ENCODE measurements at regions not wholly inside any gene's neighbourhood (a gene's known extent, or its start where the extent isn't known, plus 50 kb on each side); places are given as distances from the start of the nearest gene placed in this dataset.

GRCh38 chr4:86530183-86530582 lies 63.9 kb upstream of the PTPN13 start:
- Mint-ChIP-seq H3K9me3 (no peaks in the 10 kb centered on the region), H3K4me1 (peaks cover 0 to 3% of the 10 kb centered on the region in 2 experiments; a peak in 1 of 4 replicates), H3K27me3 (ENCODE audit: low read depth) (no peaks in the 10 kb centered on the region), H3K36me3 (ENCODE audit: insufficient read depth in 1 of 3, low read depth in 3 of 3) (no peaks in the 10 kb centered on the region), H3K27ac (no peak overlapping the region), H3K4me3 (no peak overlapping the region)
- Histone ChIP-seq H3K4ac (ENCODE audit: low read depth, low read length) (no peak overlapping the region), H4K91ac (ENCODE audit: insufficient read length, low read depth, low read length) (no peak overlapping the region), H4K20me1 (ENCODE audit: control insufficient read depth, insufficient read depth, insufficient read length) (no peaks in the 10 kb centered on the region), H3K4me1 (ENCODE audit: insufficient read depth, low read length) (no peaks in the 10 kb centered on the region), H2BK5ac (ENCODE audit: insufficient read length, low read length) (no peak overlapping the region), H2BK20ac (ENCODE audit: low read depth, low read length, poor library complexity, severe bottlenecking) (no peak overlapping the region), H2AK5ac (ENCODE audit: insufficient read length, low read length) (no peak overlapping the region), H3K79me2 (ENCODE audit: insufficient read depth, low read length) (no peaks in the 10 kb centered on the region), H2AFZ (ENCODE audit: low read length) (no peak overlapping the region), H3K18ac (ENCODE audit: insufficient read length, low read depth, low read length) (no peak overlapping the region), H4K8ac (replicated peaks; ENCODE audit: insufficient read length, low read depth, low read length) (no peak overlapping the region), H2BK12ac (ENCODE audit: insufficient read length, low read depth, low read length) (no peak overlapping the region), H3K9ac (ENCODE audit: extremely low read depth, insufficient read length, low read length) (no peak overlapping the region), H3K27ac (ENCODE audit: insufficient read length, low read depth, low read length) (no peak overlapping the region), H3T11ph (ENCODE audit: low read length) (no peak overlapping the region), H3K27me3 (ENCODE audit: insufficient read depth, low read length) (no peaks in the 10 kb centered on the region), H3K56ac (ENCODE audit: insufficient read length, low read depth, low read length) (no peak overlapping the region), H4K5ac (ENCODE audit: insufficient read length, low read depth, low read length) (no peak overlapping the region), H2BK120ac (ENCODE audit: low read depth, low read length, poor library complexity, severe bottlenecking) (no peak overlapping the region), H3K23ac (ENCODE audit: insufficient read length, low read depth, low read length) (no peak overlapping the region), H3K4me2 (ENCODE audit: insufficient read depth, insufficient read length, low read length) (no peak overlapping the region), H3K79me1 (ENCODE audit: insufficient read depth, low read depth, low read length, poor library complexity, severe bottlenecking) (no peaks in the 10 kb centered on the region), H2BK15ac (ENCODE audit: low read depth, low read length) (no peak overlapping the region), H3K14ac (ENCODE audit: insufficient read depth, low read length) (no peak overlapping the region), H3K9me3 (ENCODE audit: control insufficient read depth, low read depth, low read length) (no peaks in the 10 kb centered on the region), H3K23me2 (ENCODE audit: insufficient read length, low read depth, low read length, poor library complexity, severe bottlenecking) (no peaks in the 10 kb centered on the region)
- no CpG with 5 or more reads among the region's 1 CpG for WGBS (ENCODE audit: extremely low coverage, insufficient read length, low lambda C conversion rate)
- TF ChIP-seq CTCF (conservative IDR thresholded peaks at IDR 0.05), result no peak
- no peak for DNase-seq

Data from H9 (cell line).